ENCODE measurements at regions not wholly inside any gene's neighbourhood (a gene's known extent, or its start where the extent isn't known, plus 50 kb on each side); places are given as distances from the start of the nearest gene placed in this dataset.
"Not testable (repeated sequence)": the region's sequence is repeated elsewhere in the genome, so short reads cannot be mapped to it uniquely, and the experiment has no call there.

GRCh38 chr5:14054111-14054854 is 88.9 kb upstream of the TRIO start:
- DNase-seq, result no peak

GRCh38 chr5:14050821-14051220 is 92.3 kb upstream of the TRIO start:
- no peak for DNase-seq

GRCh38 chr5:14048434-14048833 is 94.7 kb upstream of the TRIO start:
- DNase-seq, result no peak

GRCh38 chr5:14041528-14042192 is 97.2 kb upstream of the DNAH5 start:
- peak; percentile 36 for DNase-seq

GRCh38 chr5:14040542-14040941 is 96.1 kb upstream of the DNAH5 start:
- no peak for DNase-seq

GRCh38 chr5:14039576-14039975 is 95.1 kb upstream of the DNAH5 start:
- no peak for DNase-seq

GRCh38 chr5:14039063-14039462 is 94.6 kb upstream of the DNAH5 start:
- no peak for DNase-seq

GRCh38 chr5:14038341-14038959 is 94.0 kb upstream of the DNAH5 start:
- no peak for DNase-seq

- no peak for DNase-seq
Measured at GRCh38 chr5:14036947-14037346, 92.5 kb upstream of the DNAH5 start.

- peak; percentile 40 for DNase-seq
Measured at GRCh38 chr5:14036514-14036913, 92.0 kb upstream of the DNAH5 start.

GRCh38 chr5:14035859-14036503 is 91.5 kb upstream of the DNAH5 start:
- peak; percentile 74 for DNase-seq

GRCh38 chr5:14034963-14035362 is 90.5 kb upstream of the DNAH5 start:
- DNase-seq, result peak; percentile 46

- no peak for DNase-seq
Measured at GRCh38 chr5:14032918-14033317, 88.4 kb upstream of the DNAH5 start.

- no peak for DNase-seq
Measured at GRCh38 chr5:14028938-14029584, 84.6 kb upstream of the DNAH5 start.

- no peak for DNase-seq
Measured at GRCh38 chr5:14028188-14028587, 83.7 kb upstream of the DNAH5 start.

- DNase-seq, result no peak
Measured at GRCh38 chr5:14025569-14026286, 81.2 kb upstream of the DNAH5 start.

GRCh38 chr5:14022971-14023370 is 78.5 kb upstream of the DNAH5 start:
- no peak for DNase-seq

GRCh38 chr5:14020944-14021343 is 76.5 kb upstream of the DNAH5 start:
- not testable (repeated sequence) for DNase-seq

GRCh38 chr5:14019768-14020290 is 75.3 kb upstream of the DNAH5 start:
- DNase-seq, result no peak

GRCh38 chr5:14017904-14018303 is 73.4 kb upstream of the DNAH5 start:
- no peak for DNase-seq

GRCh38 chr5:14016549-14016948 is 72.1 kb upstream of the DNAH5 start:
- no peak for DNase-seq
